Keratinocyte (primary cell): ENCODE measurements at regions not wholly inside any gene's neighbourhood (a gene's known extent, or its start where the extent isn't known, plus 50 kb on each side); places are given as distances from the start of the nearest gene placed in this dataset.

Source experiments
- CTCF ChIP-seq, 3 experiments: IDR thresholded peaks in 1 of 3; conservative IDR thresholded peaks in 1 of 3; optimal IDR thresholded peaks in 1 of 3; 2 replicates in 2 of 3; 3 replicates in 1 of 3; pipeline versions ENCODE3 to v1.5.1; 2011; ENCODE audit warnings: low read length in 3 of 3, mild to moderate bottlenecking in 3 of 3, moderate library complexity in 2 of 3, control low read depth in 1 of 3, inconsistent platforms in 1 of 3; ENCODE audit not compliant: insufficient read depth in 2 of 3; ENCODE audit errors: extremely low read depth in 1 of 3
- EZH2 ChIP-seq: IDR thresholded peaks from one replicate; pipeline ENCODE4 v1.6.1; 2012; ENCODE audit warnings: inconsistent platforms, mild to moderate bottlenecking, low read length, moderate library complexity

DNA sequence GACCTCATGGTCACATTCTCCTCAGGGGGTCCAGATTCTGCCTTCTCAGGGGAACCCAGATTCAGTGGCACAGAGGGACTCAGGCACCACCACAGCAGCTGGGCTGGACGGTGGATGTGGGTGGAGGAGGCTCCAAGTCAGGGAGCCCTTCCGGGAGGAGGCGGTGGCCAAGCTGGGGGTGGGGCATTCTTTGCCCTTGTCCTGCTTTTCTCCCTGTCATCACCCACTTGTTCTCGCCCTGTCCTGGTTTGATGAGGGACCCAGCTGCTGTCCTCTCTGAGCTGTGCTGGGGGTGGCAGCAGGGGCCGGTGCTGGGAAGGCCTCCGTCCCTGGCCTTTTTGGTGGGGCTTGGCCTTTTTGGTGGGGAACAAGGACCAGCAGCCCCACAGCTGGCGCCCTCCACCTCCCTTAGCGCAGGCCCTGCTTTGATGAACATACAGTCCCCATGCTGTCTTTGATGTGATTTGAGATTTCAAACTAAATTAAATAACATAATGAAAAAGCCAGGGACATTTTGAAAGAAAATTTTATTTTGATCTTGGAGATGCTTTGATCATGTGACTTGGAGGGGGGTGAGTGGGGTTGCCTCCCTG lies 1168.2 kb downstream of the BRD1 start:
- TF ChIP-seq CTCF (optimal IDR thresholded peaks at IDR 0.05 in 1 of 3, IDR thresholded peaks at IDR 0.05 in 1 of 3, conservative IDR thresholded peaks at IDR 0.05 in 1 of 3; ENCODE audit: extremely low read depth in 1 of 3, insufficient read depth in 2 of 3, low read length in 3 of 3) (no peak), EZH2 (no peak)
